NCI-H2081 treated with DMSO at 0.1 percent for 48 hours (cell line): ENCODE measurements at regions not wholly inside any gene's neighbourhood (a gene's known extent, or its start where the extent isn't known, plus 50 kb on each side); places are given as distances from the start of the nearest gene placed in this dataset.

Source experiments
- DNase-seq: peaks from one replicate; lab custom pipeline; 2025; lab: John Stamatoyannopoulos, UW

DNA sequence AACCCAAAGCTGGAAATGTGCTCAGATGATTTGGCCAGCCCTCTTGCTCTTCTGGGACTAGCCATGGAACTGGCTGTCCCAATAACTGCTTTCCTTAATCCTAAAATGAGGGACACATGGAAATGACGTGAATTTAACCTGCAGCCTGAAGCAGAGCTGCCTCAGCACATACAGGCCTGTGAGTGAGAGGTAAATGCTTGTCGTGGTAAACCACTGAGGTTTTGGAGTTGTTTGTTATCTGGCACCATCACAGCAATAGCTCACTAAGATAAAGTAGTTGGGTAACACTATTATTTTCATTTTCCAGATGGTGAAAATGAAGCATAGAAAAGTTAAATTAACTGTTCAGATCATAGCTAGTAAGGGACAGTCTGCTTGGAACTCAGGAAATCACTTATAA lies 333.4 kb upstream of the CHD6 start:
- DNase-seq: no peak

DNA sequence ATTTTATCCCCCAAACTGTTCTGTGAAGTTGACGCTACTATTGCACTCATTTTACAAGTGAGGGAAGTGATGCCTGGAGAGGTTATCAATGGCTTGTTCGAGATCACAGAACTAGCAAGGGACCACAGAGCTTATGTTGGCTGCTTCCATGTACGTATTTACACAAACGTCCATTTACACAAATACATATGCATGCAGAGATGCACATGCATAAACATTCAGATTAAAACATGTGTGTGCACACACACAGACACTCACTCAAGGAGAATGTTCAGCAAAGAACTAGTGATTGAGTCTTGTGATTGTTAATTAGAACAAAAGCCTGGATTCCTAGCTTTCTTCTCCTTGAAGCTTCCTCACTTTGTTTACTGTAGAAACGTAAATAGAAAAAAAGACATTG lies 321.5 kb upstream of the CHD6 start:
- DNase-seq: no peak

DNA sequence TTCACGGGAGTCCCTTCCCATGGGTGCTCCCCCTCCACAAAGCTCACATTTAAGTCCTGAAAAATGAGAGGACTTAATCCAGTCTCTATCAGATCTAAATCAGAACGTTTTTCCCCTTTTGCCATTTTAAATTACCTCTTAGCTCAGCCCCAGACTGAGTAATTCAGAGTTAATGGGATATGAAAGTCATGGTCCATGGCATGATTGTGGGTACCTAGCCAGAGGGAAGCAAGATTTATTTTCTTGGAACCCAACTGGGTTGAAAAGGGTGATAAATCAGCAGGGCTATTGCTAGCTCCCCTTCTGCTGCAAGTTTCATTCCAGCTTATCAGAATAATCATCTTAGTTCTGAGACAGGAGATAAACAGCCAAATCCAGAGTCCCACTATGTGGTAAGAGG lies 320.2 kb upstream of the CHD6 start:
- no peak for DNase-seq

DNA sequence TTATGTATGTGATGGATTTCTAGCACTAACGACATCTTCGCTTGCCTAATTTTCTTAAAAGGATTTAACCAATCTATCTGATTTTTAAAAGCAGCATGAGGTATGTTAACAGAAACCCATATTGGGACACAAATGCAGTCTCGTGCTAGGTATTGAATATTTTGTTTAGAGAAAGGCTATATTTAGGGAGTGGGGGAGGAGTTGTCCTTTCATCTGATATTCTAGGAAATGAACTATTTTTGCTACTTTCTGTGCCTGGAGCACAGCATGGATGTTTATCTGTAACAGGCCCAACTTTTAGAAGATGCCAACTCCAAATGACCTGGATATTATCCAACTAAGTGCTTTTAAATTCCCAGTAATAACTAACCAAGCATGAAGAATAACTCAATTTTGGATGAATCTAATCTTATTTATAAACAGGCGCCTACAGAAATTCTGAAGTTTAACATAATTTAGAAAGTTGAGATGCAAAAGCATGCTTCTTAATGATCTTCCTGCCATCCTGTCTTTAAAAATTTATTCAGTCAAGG lies 317.1 kb upstream of the CHD6 start:
- no peak for DNase-seq

DNA sequence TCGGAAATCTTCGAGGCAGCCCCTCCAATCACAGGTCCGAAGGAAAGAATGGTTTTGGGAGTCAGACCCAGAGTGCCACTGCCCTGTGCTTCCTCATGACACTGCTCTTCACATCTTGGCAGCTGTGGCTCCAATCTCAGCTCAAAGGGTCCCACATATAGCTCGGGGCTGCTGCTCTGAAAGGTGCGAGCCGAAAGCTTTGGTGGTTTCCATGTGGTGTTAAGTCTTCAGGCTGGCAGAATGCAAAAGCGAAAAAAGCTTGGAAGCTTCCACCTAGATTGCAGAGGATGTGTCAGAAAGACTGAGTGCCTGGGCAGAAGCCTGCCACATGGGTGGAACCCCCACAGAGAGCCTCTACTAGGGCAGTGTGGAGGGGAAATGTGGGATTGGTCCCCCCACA lies 314.3 kb upstream of the CHD6 start:
- no peak for DNase-seq

DNA sequence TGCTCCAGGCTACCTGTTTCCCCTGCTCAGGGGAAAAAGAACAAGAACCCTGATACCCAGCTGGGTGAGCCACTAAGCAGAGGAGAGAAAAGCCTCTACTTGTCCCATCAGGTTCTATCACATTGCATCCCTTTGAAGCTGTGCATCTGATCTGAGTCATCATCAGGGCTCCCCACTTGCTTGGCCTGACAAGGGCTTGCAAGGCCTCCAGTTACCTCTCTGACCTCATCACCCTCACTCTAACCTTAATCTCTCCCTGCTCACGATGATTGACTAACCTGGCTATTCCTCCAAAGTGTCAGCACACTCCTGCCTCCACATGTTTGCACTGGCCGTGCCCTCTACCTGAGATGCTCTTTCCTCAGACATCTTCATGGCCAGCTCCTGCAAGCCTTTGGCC lies 309.5 kb upstream of the CHD6 start:
- DNase-seq: no peak

DNA sequence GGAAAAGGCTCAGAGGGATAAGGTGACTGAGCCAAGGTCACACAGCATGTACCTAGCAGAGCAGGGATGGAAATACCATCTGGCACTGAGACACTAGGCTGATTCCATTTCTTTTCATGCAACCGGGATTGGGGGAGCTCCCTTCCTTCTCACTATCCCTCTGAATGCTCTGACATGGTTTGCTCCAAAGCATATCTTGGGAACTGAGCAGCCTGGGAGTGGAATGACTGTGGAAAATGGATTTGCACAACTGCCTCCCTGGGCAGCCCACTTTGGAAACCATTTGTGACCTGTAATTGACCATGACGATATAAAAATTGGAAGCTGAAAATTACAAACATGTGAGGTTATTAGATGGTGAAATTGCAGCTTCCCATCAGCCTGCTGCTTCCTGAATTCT lies 309.0 kb upstream of the CHD6 start:
- no peak for DNase-seq

DNA sequence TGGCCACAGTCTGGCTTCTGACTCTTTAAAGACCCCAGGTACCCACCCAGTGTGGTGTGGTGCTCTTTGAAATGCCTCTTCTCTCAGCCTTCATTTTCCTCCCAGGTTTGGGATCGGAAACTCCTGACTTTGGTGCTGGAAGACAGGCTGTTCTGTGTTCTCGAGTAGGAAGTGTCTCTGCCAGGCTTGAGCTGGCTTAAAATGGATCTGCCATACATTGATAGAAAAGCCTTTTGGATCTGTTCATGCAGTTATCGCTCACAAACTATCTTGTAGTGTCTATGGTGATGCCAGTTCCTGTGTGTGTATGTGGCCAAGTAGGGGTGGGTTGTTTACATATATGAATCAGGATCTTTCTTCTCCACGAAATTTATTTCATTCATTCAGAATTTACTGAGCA lies 307.3 kb upstream of the CHD6 start:
- DNase-seq: no peak

DNA sequence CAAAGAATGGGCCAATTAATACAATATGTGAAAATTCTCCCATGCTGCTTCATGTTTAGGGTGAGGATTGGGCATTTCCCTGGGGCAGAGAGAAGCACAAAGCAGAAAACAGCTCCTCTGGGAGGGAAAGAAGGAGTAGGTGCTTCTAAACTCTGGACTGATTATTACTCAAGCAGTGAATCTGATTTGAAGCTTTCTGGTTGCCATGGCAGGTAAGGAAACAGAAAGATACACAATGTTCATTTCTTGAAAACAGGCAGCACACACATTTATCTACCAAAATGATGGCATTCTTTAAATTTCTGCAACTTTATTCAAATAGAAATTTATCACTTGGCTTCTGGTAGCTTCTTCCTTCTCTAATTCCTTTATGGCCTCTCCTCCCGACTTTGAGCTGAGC lies 305.4 kb upstream of the CHD6 start:
- DNase-seq: no peak

DNA sequence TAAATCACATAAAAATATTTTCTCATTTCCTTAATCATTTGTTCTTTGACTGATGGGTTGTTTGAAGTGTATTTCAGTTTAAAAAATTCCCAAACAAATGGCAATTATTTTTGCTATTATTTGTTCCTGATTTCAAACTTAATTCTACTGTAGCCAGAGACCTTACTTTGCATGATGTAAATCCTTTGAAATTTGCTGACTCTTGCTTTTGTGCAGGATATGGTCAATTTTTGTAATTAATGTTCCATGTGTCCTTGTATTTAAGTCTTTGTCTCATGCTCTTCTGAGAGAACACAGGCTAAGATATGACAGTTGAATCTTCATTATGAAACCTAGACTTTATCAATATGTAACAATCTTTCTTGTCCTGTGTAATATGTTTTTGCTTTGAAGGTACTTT lies 295.0 kb upstream of the CHD6 start:
- no peak for DNase-seq

DNA sequence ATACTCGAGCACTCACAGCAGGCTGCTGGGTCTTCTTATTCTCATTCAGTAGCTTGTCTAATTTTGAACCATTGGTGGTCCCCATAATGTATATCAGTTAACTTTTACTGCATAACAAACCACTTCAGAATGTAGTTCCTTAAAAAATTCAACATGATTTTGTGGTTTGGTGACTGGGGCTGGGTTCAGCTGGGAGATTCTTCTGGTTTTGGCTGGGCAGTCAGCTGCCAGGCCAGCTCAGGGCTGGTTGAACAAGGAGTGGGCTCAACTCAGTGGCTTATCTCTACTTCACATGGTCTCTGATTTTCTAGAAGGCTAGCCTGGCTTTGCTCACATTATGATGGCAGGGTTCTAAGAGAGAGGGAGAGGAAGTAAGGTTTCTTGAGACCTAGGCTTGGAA lies 292.4 kb upstream of the CHD6 start:
- no peak for DNase-seq

DNA sequence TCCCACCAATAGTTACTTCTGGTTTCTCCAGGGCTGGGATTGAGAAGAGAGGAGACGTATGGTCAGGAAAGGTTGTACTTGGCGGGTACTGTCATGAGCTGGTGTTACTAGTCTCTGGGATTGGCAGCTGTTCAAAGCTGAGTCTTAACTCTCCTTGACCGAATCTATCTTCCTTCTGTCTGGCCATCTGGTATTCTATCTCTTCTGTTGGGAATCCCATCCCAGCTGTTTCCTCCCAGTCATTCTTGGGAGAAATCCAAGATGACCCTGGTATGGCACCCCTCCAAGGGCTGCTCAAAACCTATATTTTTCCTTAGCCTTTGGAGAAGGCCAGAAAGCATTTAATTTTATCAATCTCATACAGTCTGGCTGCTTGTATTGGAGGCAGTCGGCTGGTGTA lies 287.0 kb upstream of the CHD6 start:
- no peak for DNase-seq

DNA sequence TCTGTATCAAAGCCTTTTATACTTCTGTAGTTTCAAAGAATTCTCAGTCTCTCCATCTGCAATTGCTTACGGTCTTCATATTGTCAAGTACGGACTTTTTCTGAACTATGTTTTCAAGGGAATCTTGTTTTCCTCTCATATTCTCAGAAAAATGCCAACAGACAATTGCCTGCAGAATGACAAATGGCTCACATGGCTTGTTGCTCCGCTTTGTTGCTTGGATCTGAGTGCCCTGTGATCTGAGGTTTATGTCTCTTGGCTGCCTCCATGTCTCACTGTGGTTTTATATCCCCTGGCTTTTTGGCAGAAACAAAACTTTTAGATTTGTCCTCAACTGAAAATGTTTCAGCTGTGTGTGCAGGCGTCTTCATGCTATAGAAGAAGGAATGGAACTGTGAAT lies 285.4 kb upstream of the CHD6 start:
- DNase-seq: no peak

DNA sequence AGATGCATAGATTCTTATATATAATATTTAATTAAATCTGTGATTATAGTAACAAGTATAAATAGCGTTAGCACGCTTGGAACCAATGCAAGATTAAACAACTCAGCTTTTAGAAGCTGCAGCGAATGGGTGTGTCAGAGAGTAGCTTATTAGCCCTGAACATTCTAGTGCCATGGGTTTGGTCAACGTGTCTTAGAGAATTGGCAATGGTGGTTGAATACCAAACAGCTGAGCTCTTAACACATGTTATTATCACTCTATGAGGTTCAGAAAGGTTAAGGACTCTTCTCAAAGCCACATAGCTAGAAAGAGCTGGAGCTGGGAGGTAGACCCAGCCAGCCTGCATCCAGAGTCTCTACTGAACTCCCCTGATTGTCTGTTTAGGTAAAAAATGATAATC lies 284.2 kb upstream of the CHD6 start:
- no peak for DNase-seq

DNA sequence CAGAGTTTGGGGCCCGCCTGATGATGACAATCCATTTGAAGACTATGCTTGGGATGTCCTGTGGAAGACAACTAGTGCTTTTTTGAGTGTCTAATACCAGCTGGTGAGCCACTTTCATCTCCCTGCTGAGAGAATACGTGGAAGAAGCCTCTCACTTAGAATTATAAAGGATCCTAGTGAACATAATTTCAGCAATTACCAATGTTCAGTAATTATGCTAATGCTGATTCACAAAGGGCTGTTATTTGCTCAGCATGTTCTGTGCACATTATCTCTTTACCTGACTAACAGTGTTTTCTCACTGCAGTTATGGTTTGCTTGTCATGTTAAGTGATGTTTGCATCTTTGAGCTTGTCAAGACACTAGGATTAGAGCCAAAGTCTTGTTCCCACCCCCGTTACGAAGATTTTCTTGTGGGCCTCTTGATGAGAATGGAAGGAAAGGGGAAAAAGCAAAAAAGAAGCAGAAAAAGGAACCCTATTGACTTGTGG lies 282.1 kb upstream of the CHD6 start:
- DNase-seq: no peak

DNA sequence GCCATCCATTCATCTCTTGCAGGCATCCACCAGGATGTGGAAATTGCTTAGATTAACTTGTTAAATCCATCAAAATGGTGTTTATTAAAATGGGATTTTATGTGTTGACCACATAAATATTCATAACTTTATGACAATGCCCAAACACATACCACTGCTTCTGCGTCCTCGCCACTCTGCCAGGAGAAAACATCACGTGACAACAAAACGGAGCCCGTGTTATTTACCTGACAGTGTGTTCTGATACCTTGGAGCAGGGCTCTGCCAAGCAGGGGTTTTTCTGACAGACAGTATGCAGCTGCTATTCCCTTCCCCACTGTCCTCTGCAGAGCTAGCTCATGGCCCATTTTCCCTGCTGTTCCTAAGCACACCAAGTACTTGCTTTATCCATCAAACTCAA lies 279.5 kb upstream of the CHD6 start:
- no peak for DNase-seq

DNA sequence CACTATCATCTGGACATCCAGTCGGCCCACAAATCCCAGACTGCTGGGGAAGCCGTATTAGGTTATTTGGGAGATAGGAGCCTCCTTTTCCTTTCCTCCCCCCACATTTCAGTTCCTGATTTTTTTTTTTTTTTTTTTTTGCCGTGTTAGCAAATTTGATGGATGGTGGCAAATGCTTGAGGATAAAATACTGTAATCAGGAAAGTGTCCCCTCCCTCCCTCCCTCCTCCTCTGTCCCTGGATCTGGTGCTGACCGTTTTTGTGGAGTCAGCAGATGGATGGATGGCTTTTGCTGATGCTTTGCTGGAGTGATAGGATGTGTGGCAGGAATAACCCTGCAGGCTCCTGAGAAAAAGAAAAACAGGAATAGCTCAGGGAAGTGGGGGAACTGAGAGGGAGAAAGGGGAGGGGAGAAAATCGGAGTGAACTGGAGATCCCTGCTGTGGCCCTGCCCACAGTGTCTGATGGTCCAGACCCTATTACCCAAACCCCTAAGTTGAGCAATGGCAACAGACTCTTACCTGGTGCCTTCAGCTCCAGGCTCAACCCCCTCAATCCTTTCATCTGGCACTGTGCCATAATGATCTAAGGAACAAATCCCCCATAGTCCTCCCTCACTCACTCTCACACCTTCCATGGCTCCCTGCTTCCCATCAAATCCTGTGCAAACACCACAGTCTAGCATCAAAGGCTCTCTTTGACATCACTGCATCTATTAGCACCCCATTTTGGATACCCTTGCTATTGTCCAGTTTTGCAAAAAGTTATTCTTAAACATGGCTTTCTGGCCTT lies 277.3 kb upstream of the CHD6 start:
- no peak for DNase-seq

DNA sequence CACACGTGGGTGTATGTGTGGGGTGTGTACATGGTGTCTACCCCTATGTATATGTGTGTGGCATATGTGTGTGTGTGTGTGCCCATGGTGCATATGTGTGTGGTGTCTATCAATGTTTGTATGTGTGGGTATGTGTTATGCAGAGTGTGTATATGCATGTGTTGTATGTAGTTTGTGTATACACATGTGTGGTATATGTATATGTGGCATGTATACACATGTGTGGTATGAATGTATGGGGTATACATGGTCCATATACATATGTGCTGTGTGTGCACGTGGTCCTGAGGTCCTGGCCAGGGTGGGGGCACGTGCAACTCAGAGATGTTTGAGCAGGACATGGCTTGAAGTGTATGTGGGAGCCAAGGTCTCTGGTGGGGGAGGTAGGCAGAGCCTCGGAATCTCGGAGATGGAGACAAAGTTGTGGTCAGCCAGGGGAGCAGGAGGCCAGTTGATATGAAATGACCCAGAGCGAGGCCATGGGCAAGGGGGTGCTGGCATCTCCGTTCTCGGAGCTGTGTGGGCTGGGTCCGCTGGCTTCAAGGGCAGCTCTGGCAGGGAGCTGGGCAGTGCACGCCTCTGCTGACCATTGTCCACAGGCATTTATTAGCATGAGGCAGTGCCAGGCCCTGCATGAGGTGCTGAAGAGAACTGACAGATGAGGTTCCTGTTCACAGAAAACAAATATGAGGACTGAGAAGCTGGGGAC lies 276.2 kb upstream of the CHD6 start:
- DNase-seq: no peak

DNA sequence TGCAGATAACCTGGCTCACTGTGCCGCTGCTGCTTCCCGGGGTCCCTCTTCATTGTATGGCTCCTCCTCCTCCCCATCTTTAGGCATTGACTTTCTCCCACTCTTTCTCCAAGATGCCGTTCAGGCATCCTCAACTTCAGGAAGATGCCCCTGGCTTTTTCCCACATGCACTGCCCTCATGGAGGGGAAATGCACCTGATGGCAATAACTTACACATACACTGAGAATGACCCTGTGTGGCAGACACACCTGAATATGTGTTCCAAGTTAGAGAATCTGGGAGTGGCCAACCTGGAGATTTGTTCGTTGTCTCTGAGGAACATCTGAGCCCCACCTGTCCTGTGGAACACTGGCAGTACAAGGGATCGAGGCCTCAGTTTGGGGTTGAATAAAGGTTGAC lies 273.9 kb upstream of the CHD6 start:
- no peak for DNase-seq

DNA sequence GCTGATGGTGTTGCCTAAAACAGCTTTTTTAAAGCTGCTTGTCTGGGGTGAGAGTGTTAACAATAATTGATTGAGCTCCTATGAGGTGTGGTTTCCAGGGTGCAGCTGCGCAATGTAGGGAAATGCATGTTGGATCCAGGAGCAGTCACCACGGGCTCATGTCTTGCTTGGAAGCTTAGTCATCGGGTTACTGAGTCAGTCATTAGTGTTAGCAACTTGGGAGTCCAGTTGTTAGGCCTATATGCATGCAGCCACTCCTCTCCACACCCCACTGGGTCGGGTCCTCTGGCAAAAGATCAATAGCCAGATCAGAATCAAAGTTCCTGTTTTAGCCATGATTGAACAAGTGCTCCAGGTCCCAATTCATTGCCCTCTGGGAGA lies 271.7 kb upstream of the CHD6 start:
- DNase-seq: no peak

DNA sequence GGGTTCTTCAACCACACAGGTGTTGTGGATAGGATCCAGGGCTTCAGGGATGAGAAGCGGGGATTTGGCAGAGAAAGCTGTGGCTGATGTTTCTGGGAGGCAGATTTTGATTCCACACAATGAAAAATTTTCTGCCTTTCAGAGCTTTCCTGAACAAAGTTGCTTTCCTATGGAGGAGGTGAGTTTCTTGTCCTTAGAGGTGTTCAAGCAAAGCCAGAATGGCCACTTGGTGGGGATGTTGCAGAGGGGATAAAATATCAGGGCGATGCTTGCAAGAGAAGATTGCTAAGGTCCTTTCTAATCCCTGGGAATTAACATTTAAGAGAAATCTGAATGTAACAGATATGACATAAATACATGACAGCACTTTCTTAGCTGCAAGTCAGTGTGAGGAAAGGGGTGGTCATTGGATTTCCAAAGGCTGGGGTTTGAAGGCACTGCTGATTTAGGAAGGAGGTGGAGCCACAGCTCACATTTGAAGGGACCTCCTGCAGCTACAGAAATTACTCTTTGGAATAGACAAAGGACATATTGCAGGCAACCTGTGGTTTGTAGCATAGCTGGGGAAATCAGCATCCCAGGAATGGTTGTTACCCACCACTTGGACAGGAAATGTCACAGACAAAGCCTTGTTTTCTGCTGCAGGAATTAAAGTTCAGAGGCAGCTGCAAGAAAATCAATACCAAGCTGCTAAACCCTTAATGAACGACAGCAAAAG lies 271.1 kb upstream of the CHD6 start:
- DNase-seq: no peak

DNA sequence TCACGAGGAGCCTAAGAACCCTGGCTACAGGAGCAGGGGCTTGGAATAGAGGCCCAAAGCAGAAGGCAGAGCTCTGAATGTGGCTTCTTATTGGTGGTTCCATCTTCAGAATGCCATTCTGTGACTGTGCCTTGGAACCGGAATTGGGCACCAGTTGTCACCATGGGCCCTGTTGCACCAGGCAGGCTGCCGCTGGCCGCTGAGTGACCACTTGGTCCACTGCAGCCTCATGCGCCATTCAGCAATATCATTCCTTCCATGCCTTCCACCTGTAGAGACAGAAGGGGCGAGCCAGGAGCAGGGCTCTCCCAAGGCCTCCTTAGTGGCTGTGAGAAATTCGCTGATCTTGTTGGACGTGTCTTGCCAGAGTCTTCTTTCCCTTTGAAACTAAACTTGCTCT lies 270.3 kb upstream of the CHD6 start:
- no peak for DNase-seq

DNA sequence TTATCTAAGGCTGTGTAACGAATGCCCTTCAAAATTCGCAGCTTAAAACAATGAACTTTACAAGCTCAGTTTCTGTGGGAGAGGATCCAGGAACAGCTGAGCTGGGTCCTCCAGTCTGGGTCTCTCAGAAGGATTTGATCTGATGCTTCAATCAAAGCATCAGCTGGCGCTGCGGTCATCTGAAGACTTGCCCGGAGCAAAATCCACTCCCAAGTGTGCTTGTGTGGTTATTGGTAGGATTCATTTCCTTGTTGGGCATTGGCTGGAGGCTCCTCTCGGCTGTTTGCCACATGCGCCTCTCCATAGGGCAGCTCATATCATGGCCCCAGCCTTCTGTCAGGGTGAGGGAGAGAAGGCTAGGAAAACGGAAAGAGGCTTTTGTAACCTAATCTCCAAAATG lies 269.3 kb upstream of the CHD6 start:
- DNase-seq: no peak
